ENCODE measurements at regions not wholly inside any gene's neighbourhood (a gene's known extent, or its start where the extent isn't known, plus 50 kb on each side); places are given as distances from the start of the nearest gene placed in this dataset.

DNA sequence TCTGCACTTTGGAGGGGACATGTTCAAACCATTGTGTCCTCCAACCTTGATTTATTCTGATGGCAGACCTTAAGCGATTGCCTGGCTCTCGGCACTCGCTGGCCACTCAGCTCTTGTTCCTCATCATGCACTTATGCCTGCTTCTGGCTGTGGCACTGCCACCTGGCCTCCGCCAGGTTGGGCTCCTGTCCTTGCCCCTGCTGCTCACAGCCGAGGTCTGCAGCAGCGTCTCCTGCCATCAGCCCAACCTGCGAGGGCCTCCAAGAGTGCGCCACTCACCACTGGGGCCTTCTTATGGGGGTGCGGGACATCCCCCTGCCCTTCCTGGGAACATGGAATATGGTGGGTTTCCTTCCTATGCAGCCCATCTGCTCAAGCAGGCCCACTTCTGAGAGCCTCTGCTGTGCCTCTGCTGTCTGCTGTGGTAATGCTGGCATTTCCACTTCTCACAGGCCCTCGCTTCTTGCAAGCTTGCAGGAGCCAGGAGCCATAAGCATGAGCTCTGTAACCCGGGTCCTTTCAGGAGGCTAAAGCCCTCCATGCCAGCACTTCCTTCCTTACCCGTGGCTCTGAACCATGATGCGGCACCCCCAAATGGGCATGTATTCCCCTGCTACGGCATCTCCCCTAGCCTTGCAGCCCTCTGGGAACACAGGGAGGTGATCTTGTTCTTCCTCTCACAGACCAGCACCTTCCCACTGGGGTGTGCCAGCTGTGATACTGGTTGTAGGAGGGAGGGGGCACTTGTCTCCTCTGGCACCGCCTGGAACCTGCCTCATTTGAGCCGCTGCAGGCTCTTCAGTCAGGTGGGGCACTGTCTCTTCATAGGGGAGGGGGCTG is 58.6 kb upstream of the HS6ST1 start:
- H3K27ac ChIP-seq (ENCODE audit: extremely low read depth, low read depth, low read length) = no peak overlapping the region
- no peak overlapping the region for H2AFZ ChIP-seq (ENCODE audit: low read depth, low read length)
- TF ChIP-seq HDAC2 (IDR thresholded peaks at IDR 0.05) (no peak), ZNF146 (CRISPR knock-in tag; IDR thresholded peaks at IDR 0.05; ENCODE audit: unreplicated experiment) (no peak), ZNF77 (CRISPR knock-in tag; IDR thresholded peaks at IDR 0.05) (no peak), NUFIP1 (IDR thresholded peaks at IDR 0.05; ENCODE audit: partially characterized antibody) (no peak), RAD21 (CRISPR knock-in tag; conservative IDR thresholded peaks at IDR 0.05 in 1 of 2, IDR thresholded peaks at IDR 0.05 in 1 of 2) (no peak), MYC (IDR thresholded peaks at IDR 0.05; ENCODE audit: low read depth, low read length) (no peak), MYC (CRISPR knock-in tag; IDR thresholded peaks at IDR 0.05; ENCODE audit: borderline replicate concordance, low read depth) (no peak), IRF2 (CRISPR knock-in tag; IDR thresholded peaks at IDR 0.05) (no peak), KAT7 (CRISPR knock-in tag; IDR thresholded peaks at IDR 0.05; ENCODE audit: borderline replicate concordance) (no peak)
- H3K36me3 ChIP-seq (ENCODE audit: control insufficient read depth, insufficient read depth, low read length) = no peaks in the 10 kb centered on the region
- ChIA-PET POLR2A (interaction anchor here (0.6 kb wide), 2 partner anchors 66 to 408 kb away, joined by 3 to 5 read pairs; no protein-coding TSS in a partner anchor), CTCF (ENCODE audit: low intra/inter-chr PET ratio) (no interaction called here)
- FAIRE-seq (no peak), DNase-seq (ENCODE audit: extremely low read depth in 1 of 4, low spot score in 3 of 4) (no peak), ATAC-seq (no peak)
- H3K79me2 ChIP-seq (ENCODE audit: control insufficient read depth, insufficient read depth, low read length) = no peaks in the 10 kb centered on the region
- no peak overlapping the region for H3K9ac ChIP-seq (ENCODE audit: insufficient read depth in 1 of 2, low read depth in 2 of 2, low read length in 2 of 2)
- H3K27me3 ChIP-seq (ENCODE audit: control insufficient read depth in 2 of 2, insufficient read depth in 2 of 2, low read length in 2 of 2) = peaks cover 13 to 90% of the 10 kb centered on the region in 2 experiments; a peak in 4 of 5 replicates
- peaks cover 0 to 7% of the 10 kb centered on the region in 2 experiments; a peak in 1 of 5 replicates for H3K4me1 ChIP-seq (replicated peaks in 1 of 2; ENCODE audit: control insufficient read depth in 2 of 2, insufficient read depth in 2 of 2, low read length in 2 of 2)
- no peaks in the 10 kb centered on the region for H3K9me1 ChIP-seq (ENCODE audit: control insufficient read depth, insufficient read depth, low read length)
- H3K4me3 ChIP-seq = no peak overlapping the region
- BruUV-seq (replicated peaks) = no TSS peak
- intact Hi-C loops (cut with micrococcal nuclease) = no loop called here
- no peaks in the 10 kb centered on the region for H3K9me3 ChIP-seq (replicated peaks; ENCODE audit: control insufficient read depth, insufficient read depth, low read depth, low read length)
- WGBS (ENCODE audit: insufficient coverage, low coverage, missing lambda C conversion rate) = 2% methylated on average over 15 of the region's 16 CpGs
- in situ Hi-C loops (cut with MboI) = no loop called here
- H3K4me2 ChIP-seq (ENCODE audit: insufficient read depth, low read length) = no peak overlapping the region
- no peaks in the 10 kb centered on the region for H4K20me1 ChIP-seq (replicated peaks; ENCODE audit: control insufficient read depth, insufficient read depth, low read length)
